ENCODE measurements at regions not wholly inside any gene's neighbourhood (a gene's known extent, or its start where the extent isn't known, plus 50 kb on each side); places are given as distances from the start of the nearest gene placed in this dataset.
"Not testable (repeated sequence)": the region's sequence is repeated elsewhere in the genome, so short reads cannot be mapped to it uniquely, and the experiment has no call there.

DNA sequence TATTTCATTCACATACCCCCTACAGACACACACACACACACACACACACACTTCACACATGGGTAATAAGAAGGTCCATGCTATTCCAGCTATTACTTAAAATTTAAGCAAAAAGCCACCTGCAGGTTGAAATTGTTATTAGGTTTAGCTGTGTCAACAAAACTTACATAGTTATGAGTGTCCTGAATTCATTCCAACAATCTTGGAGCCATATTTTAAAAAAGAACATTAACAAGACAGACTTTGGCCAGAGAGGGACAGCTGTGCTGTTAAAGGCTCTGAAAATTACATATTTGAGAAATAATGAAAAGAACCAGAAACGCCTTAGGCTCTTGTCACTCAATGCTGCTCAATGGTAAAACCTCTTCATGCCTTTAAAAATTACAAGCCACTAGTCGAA is 455.3 kb downstream of the EPM2A start:
- DNase-seq = peak; percentile 2

GRCh38 chr6:145283209-145283608 is 452.1 kb downstream of the EPM2A start:
- not testable (repeated sequence) for DNase-seq

GRCh38 chr6:145283856-145284255 is 451.5 kb downstream of the EPM2A start:
- no peak for DNase-seq

DNA sequence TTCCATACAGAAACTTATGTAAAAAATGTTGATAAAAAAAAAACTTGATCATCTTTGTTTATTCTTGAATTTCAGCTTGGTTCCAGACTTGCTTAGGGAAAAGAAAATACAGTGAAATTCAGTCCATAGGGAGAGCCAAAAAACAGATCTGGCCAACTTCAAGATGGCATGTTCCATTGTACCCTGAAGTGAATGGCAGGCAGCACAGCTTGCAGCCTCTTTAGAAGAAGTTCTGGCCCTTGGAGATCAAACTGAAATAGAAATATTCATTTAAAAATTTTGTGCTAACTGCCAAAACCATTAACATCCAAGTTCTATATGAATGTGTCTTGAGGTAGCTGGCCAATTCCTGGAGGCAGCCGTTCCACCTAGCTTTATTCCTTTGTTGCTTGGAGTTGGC is 448.4 kb downstream of the EPM2A start:
- DNase-seq = no peak

DNA sequence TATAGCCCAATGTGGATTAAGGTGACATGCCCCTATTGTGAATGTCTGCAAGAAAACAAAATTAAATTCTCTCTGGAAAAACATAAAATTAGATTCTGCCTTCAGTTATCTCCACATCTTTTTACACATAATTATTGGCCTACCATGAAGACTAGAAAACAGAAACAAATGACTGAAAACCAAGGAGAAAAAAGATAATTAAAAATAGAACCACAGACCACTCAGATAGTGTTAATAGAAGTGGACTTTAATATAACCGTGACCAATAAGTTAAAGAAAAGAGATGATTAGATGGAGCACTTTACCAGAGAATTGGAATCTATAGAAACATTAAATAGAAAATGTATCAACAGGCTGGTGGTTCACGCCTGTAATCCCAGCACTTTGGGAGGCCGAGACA is 445.7 kb downstream of the EPM2A start:
- no peak for DNase-seq

- no peak for DNase-seq
These were observed 445.2 kb downstream of the EPM2A start for GRCh38 chr6:145290122-145290521.

DNA sequence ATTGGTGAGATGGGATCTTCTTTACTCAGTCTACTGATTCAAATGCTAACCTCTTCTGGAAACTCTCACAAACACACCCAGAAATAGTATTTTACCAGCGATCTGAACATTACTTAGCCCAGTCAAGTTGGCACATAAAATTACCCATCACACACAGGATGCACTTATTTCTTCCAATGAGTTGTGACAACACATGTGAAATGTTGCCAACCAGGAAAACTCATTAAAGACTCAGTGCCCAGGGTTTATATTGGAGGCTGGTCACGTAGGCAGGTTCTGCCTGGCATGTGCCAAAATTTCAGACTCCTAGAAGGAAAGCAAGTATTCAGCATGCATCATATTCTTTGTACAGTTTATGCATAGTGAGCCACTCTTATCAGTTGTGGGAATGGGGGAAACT is 443.3 kb downstream of the EPM2A start:
- DNase-seq = no peak

DNA sequence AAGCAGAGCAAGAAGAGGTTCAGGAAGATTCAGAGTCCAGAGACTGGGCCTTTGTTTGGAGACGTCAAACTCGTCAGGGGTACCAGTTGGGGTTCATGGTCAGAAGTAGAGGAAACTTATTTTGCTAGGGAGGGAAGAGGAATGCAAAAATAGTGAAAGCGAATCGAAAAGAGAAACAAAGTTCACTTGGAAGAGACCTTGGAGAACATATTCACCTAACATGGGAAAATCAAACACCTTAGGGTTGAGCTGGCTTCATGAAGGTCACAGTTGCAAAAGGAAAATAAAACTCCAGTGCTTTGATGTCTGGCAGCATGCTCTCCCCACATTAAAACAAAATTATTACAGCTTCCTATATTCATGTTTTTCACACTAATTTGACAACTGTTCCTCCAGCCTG is 440.4 kb downstream of the EPM2A start:
- no peak for DNase-seq

DNA sequence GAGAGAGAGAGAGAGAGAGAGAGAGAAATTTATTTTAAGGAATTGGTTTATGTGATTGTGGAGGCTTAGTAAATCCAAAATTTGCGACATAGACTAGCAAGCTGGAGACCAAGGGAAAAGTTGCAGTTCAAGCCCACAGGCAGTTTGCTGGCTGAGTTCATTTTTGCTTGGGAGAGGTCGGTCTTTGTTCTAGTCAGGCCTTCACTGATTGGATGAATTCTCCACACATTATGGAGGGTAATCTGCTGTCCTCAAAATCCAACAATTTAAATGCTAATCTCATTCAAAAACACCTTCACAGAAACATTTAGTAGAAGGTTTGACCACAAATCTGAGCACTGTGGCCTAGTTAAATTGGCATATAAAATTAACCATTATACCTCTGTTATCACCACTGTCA is 439.6 kb downstream of the EPM2A start:
- no peak for DNase-seq

- no peak for DNase-seq
These were observed 429.6 kb downstream of the EPM2A start for GRCh38 chr6:145305670-145306069.

DNA sequence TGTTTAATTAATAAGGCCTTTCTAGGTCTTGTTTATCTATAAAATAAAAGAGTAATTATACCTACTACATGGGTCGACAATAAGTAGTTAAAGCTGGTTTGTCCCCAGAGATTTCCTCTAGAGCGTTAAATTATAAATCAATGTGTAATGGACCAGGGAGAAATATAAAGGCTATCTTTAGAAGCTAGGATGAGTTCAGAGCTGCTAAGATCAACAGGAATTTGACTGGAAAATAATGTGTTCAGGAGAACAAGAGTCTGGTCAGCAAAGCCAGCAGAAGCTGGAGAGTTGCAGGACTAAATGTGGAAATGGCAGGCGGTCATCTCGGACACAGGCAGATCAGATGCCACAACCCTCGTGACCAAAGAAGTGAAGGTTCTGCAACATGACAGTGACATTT is 428.8 kb downstream of the EPM2A start:
- DNase-seq = no peak

DNA sequence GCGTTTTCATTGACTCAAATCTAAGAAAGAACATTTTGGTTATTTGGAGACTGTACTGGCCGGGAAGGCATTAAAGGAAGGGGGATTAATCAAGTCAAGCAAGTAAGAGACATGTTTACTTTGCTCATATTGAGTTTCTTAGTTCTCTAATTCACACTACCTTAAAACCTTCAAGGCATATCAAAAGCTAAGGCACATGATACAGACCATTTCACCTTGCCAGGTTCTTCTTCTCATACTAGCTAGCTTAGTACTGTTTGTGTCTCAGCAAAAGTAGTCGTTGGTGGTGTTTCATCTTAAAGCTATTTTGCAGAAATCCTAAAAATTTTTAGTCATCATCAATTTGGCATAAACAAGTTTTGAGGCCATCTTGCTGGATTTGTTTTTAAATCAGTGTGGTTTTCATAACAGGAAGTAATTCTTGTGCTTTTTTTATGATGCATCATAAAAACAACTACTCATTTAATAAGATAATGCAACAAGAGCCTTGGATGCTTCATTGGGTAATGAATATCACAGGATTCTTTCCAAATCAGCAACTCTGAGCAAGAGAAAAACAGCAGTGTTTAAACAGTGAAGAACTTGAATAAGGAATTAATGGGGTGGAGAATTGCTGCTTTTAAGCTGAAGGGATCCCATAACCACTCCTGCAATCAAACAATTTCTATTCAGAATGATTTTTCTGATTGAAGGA is 425.3 kb downstream of the EPM2A start:
- no peak for DNase-seq

DNA sequence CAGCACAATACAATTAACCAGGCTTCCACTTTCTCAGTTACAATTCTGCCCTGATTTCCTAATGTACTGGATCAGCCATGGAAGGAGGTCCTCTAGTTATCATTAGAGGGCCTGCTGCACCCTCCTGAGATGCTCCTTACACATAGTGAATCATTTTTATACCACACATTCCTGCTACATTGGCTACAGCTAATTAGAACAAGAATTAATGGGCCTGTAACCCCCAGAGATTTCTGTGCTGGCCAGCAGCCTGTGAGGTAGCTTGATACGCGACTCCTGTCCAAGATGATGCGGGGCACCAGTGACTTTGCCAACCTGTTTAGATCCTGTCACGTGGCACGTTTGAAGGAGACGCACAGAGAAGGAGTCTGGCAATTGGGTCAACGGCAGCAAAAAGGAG is 422.8 kb downstream of the EPM2A start:
- no peak for DNase-seq

DNA sequence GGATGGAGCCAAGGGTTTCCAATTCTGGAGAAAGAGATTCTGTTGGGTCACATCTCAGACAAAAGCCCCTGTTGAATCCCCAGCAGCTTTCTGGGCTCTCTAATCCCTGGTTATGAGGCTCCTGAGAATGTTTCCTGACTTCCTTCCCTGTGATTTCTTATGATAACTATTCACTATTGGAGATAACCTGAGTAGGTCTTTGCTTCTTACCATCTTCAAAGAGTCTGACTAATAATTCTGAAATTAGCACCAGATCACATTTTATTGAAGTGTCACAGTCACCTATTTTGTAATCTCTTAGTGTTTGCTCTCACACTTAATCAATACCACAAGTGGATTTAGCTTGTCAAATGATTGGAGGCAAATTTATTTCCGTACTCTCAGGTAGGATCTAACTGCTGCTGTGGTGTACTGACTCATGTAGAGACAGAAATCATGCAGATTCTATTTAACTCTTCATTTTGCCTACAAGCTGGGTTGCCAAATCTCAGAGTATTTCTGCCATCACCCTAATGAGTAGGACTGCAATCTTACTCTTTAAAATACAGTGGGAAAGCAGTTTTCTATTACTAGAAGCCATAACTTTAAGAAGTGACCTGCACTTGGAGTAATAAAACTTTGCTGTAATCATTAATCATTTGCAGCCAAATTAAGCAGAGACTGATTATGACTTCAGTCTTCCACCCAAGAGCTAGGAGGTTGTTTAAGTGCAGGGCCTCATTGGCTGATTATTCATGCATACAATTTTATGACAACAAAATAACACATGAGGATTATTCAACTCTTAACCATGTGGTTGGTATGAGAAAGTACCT is 422.1 kb downstream of the EPM2A start:
- no peak for DNase-seq

- DNase-seq = no peak
These were observed 419.2 kb downstream of the EPM2A start for GRCh38 chr6:145315982-145316600.

DNA sequence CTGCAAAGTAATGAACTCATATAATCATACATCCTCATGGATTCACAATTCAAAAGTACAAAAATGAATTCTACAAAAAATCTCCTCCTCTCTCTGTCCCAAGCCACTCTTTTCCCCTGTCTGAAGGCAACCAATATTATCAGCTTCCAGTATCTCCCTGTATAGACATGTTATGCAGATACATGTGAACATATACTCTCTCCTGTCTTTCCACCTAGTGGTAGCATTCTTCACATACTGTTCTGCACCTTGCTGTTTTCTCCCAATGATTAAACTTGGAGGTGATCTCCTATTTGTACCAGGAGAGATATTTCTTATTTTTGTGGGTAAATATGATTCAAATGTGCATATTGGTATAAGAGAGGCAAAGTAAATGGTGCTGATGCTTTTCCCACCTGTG is 416.4 kb downstream of the EPM2A start:
- DNase-seq = no peak

GRCh38 chr6:145319605-145320004 is 415.7 kb downstream of the EPM2A start:
- no peak for DNase-seq

GRCh38 chr6:145323646-145324045 is 411.7 kb downstream of the EPM2A start:
- no peak for DNase-seq

GRCh38 chr6:145327586-145327985 is 407.7 kb downstream of the EPM2A start:
- DNase-seq = no peak

DNA sequence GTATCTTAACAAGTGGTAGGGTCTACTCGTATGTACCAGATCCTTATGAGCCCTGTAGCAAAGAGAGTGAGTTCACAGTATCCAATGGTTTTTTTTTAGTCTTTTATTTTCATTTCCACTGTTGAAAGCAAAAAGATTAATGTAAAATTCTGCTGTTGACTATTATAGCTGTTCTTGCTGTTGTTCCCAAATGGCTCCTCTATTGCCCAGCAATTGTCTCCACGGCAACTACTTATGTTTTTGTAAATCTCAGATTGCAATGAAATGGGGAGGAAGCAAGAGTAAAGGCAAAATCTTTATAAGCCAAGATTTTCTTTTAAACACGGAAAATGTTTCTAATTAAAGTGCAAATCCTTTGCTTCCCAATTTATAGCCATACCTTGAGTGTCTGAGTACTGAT is 406.1 kb downstream of the EPM2A start:
- peak; percentile 17 for DNase-seq

- no peak for DNase-seq
These were observed 404.3 kb downstream of the EPM2A start for GRCh38 chr6:145331066-145331465.

DNA sequence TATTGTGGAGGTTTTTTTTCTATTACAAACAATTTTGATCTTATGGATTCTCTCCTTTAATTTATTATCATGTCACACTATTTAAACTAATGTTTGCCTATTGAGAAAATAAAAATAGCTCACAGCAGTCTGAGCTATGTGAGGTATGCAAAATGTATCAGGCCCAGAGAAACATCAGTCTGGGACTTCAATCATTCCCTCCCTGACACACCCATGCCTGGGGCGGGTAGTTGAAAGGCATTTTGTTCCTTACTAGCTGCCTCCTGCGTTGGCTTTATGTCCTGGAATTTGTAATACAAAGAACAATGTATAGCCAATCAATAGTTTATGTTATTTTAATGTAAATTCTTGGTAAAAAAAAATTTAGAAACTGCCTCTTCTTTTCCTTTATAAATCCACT is 403.3 kb downstream of the EPM2A start:
- DNase-seq = no peak

DNA sequence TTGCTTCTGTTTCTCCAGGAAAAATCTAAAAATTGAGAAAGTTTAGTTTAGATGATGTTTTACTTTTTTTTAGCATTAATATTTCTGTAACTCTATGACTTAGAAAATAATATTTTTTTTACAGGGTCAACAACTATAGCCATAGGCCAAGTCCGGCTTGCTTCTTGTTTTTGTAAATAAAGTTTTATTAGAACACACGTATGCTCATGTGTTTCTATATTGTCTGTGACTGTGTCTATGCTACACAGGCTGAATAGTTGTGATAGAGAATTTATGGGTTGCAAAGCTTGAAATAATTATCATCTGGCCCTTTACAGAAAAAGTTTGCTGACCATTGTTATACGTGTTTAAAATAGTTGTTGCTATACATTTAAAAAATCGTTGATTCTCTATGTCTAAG is 399.2 kb downstream of the EPM2A start:
- DNase-seq = no peak

- no peak for DNase-seq
These were observed 396.2 kb downstream of the EPM2A start for GRCh38 chr6:145339089-145339488.
